ENCODE measurements at regions not wholly inside any gene's neighbourhood (a gene's known extent, or its start where the extent isn't known, plus 50 kb on each side); places are given as distances from the start of the nearest gene placed in this dataset.
A peak's percentile ranks its signal among the peaks of the same experiment; 100 is the strongest.
"Not testable (repeated sequence)": the region's sequence is repeated elsewhere in the genome, so short reads cannot be mapped to it uniquely, and the experiment has no call there.

DNA sequence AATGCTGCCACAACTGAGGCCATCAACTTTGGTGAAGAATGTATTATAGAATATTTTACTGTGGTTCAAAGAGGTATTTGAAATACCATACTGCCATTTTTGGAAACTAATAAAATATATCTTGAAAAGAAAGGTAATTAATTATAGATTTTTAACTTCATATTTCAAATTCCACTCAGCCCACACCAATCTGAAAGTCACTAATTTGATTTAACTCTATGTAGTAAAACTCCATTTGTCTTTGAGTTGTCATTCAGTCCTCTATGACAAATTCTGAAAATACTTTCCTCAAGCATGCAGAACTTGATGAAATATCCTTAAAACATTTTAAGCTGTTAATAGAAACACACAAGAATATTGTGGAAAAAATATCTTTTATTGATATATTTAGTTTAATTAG, 1196.7 kb upstream of the CITED2 start:
- DNase-seq: no peak

DNA sequence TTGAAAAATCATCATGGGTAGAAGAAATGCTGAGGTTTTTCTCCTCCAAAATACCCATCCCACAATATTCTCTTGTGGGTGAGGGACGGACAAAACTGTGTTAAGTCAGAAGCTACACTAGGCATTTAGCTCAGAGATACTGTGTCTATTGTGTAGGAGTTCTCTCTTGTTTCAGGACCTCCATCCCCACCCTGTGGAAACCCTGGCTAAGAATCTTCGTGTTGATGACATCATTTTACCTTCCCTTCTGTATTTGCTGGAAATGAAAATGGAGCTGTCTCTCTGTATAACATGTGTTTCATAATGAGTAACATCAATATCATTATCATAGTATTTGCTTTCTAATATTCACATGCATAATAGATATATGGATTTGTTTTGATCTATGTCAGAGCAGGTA, 1193.0 kb upstream of the CITED2 start:
- no peak for DNase-seq

DNA sequence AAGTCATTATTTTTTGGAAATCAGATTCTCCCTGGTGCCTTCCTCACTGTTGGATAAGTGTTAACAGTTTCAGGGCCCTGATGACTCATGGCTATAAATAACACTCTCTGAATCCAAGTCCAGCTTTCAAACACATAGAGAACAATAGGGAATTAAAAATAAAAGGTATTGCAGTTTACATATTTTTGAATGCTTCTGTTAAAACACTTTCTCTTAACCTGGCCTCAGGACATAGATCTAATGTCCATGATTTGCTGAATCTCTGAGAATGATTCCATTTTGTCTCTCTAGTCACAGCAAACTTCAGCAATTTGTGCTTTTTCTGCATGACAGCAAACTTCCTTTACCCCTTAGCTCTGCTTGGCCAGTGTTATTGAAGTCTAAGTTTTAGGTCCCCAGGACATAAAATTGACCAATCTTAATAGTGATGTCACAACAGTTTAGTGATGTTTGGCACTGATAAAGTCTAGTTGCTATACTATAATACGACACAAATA, 1192.4 kb upstream of the CITED2 start:
- no peak for DNase-seq

- DNase-seq: no peak
These were observed 1189.3 kb upstream of the CITED2 start for GRCh38 chr6:140563728-140564127.

GRCh38 chr6:140561701-140562100, 1187.3 kb upstream of the CITED2 start:
- no peak for DNase-seq

DNA sequence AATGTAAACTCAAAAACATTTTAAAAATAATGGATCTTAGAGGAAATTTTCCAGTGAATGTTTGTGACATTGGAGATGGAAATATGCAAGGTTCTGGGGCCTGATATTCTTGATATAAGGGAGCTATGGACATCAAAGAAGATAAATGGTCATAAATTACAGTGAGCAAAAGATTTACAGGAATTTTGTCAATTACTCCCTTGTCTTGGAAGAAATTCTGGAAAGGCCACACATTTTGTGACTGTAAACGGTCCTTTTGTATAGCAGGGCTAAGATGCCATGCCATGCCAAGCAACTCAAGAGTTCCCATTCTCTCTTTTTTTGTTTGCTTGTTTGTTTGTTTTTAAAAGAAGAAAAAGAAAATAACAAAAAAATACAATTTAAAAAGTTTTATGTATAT, 1186.2 kb upstream of the CITED2 start:
- DNase-seq: no peak

DNA sequence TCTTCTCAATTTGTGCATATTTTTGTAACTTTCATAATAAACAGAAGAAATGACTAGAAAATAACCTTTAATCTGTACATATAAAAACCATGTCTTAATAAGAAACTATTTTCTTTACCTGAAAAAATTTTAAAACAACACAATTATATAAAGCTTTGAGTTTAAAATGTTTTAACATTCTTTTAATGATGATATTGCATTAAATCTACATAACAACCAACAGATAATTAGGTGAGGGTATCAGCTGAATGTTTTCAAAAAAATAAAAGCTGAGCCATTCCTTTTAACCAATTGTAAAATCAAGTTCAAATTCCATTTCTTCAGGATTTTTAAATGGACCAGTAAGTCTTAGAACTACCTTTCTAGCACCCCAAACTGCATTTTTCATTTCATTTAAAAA, 1185.0 kb upstream of the CITED2 start:
- DNase-seq: no peak

DNA sequence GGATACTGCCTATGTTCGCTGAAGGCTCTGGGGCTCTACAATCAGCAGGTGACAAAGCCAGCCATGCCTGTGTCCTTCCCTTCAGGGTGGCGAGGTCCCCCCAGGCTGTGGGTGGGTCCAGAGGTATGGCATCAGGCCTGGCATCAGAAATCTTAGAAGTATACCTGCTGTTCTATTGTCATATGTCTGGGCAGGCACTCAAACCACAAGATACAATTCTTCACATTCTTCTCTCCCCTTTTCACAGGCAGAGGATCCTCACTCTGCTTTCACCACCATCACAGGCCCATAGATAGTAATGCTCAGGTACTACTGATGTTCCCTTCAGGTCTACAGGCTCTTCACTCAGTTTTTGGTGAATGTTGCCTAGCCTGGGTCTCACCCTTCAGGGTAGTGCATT, 1180.0 kb upstream of the CITED2 start:
- DNase-seq: no peak

- DNase-seq: no peak
These were observed 1173.9 kb upstream of the CITED2 start for GRCh38 chr6:140548366-140548765.

- DNase-seq: no peak
These were observed 1172.2 kb upstream of the CITED2 start for GRCh38 chr6:140546640-140547039.

DNA sequence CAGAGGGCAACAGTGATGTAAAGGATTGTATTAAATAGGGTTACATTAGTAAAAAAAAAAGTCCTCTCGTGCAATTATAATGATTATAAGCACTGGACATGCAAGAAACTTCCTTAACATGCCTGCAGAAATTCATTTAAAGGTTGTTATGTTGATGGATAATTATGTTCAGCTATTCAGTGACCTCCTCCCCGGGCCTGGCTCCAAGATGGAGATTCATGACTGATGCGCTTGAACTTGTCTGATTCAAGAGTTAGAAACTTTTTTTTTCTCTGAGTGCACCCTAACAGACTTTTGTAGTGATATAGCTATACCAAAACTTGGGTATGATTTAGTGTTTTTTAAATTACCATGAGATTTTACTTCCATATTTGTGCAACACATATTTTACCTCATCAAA, 1170.0 kb upstream of the CITED2 start:
- DNase-seq: no peak

DNA sequence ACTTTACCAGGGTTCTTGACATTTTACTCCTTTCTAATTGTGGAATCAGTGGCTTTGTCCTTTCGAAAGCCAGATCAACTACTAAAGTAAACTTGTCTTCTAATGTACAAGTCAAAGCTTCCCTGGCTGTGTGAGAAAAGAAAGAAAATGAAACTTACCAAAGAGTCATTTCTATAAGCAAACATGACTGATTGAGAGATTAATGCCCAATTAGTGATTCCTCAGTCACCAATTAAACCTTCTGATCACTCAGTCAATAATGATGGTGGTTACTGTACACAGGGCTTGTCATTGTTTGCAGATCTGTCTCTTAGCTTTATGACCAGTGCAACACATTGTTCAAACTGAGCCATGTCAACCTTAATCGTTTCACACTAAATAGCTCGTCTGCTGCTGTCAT, 1168.4 kb upstream of the CITED2 start:
- no peak for DNase-seq

- no peak for DNase-seq
These were observed 1166.8 kb upstream of the CITED2 start for GRCh38 chr6:140541288-140541687.

- no peak for DNase-seq
These were observed 1166.3 kb upstream of the CITED2 start for GRCh38 chr6:140540743-140541142.

DNA sequence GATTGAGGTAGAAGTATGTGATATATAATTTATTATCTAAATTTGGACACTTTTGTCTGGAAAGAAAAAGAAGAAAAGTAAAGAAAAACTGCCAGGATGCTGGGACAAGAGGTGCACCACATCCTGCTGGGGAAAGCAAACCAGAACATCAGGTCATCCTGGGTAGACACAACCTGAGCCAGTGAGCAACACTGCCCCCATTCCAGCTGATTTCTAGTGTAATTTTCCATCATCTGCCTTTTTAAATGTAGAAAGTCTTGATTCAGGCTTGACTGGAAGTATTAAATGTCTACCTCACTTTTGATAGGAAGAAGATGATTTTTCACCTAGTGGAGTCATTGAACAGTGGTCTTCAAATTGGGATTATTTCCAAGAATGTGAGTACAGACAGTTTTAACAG, 1164.5 kb upstream of the CITED2 start:
- DNase-seq: no peak

DNA sequence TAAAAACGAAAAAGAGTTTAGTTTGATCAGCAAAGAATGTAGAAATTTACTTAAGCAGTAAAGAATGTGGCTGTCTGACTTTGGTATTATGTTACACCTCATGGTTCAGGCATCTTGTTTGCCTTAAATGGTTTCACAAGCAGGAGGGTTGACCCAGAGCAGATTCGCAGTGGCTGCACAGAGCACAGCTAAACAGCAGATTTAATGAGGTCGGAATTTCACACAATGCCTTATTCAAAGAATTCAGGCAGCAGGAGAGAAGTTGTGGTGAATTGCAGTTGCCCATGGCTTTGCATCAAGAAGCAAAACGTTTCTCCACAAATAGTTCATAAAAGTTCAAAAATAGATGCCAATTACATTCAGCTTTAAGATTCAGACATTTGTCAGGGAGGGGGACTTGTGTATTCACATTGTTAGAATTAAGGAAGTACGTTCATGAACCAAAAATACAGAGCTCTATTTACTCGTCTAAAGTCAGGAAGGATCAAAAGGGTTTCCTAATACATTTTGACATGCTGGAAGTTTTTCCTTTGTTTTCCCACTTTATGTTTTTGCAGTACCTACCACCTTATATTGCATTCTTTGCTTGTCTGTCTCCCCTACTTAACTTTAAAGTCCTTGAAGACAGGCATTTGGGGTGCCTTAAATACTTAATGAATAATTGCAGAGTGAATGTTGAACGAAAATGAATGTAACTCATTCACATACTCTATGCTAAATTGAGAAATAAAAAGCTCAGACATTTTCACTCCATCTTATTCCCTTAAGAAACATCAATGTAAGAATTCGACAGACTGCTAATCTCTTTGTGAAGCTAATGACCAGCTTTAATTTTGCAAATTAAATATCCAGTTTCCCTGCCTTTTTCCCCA, 1163.6 kb upstream of the CITED2 start:
- DNase-seq: peak; percentile 30

GRCh38 chr6:140537211-140537610, 1162.8 kb upstream of the CITED2 start:
- DNase-seq: peak; percentile 11

DNA sequence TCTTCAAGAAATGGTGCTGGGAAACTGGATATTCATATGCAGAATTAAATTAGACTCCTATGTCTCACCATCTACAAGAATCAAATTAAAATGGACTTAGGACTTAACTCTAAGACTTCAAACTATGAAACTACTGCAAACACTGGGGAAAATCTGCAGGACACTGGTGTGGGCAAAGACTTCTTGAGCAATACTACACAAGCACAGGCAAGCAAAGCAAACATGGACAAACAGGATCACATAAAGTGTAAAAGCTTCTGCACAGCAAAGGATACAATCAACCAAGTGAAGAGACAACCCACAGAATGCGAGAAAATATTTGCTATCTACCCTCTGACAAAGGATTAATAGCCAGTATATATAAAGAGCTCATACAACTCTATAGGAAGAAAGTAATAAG, 1161.1 kb upstream of the CITED2 start:
- DNase-seq: no peak

GRCh38 chr6:140533526-140533925, 1159.1 kb upstream of the CITED2 start:
- DNase-seq: no peak

GRCh38 chr6:140504776-140505175, 1130.3 kb upstream of the CITED2 start:
- no peak for DNase-seq

DNA sequence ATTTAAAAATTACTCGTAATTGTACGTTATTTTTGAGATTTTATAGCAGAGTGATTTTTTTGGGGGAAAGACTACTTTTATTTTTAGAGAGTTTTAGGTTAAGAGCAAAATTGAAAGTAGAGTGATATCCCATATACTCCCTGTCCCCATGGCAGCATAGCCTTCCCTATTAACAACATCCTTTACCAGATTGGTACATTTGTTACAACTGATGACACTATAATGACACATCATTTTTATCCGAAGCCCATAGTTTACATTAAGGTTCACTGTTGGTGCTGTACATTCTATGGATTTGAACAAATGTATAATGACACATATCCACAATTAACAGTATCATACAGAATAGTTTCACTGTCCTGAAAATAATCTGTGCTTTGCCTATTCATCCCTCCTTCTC, 1126.4 kb upstream of the CITED2 start:
- DNase-seq: no peak

- no peak for DNase-seq
These were observed 1125.2 kb upstream of the CITED2 start for GRCh38 chr6:140499607-140500006.

DNA sequence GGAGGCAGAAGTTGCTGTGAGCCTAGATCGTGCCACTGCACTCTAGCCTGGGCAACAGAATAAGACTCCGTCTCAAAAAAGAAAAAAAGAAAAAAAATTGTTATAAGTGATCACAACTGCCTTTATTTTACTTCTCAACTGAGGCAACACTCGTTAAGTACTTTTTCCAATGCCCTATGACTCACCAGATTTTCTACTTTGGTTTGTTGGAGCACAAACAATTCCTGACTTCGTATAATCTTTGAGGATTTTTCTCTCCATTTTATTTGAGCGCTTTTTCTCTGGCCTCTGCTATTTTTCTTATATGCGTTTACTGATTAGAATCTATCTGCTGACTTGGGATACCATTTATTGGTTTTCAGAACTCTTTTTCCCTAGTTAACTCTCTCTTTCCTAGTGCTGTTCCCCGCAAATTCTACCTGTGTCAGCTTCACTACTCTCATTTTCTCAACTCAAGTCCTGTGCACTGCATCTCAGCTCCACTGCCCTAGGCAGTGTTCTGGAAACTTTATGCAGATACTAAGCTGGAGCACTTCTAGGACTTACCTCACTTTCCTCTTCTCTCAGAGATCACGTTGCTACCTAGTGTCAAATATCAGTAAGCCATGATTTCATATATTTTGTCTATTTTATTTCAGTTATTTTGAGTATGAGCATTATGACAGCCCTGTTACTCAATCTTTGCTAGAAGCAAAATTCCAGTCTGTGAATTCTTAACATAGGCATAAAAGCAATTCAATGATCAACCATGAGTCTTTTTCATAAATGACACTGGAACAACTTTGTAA, 1120.1 kb upstream of the CITED2 start:
- DNase-seq: no peak

- DNase-seq: not testable (repeated sequence)
These were observed 1119.0 kb upstream of the CITED2 start for GRCh38 chr6:140493470-140493869.

Measured in hindlimb muscle (tissue), 1 donor.